ENCODE measurements at regions not wholly inside any gene's neighbourhood (a gene's known extent, or its start where the extent isn't known, plus 50 kb on each side); places are given as distances from the start of the nearest gene placed in this dataset.

GRCh38 chr12:60501124-60501729 is 905.4 kb downstream of the SLC16A7 start:
- TF ChIP-seq NFIC (IDR thresholded peaks at IDR 0.05) (no peak), IRF2 (CRISPR knock-in tag; IDR thresholded peaks at IDR 0.05) (no peak), AFF1 (IDR thresholded peaks at IDR 0.05; ENCODE audit: low read depth in 1 of 2, partially characterized antibody in 2 of 2) (no peak), NONO (IDR thresholded peaks at IDR 0.05; ENCODE audit: low read depth in 2 of 2, low read length in 1 of 2) (no peak), JUND (IDR thresholded peaks at IDR 0.05; ENCODE audit: borderline replicate concordance, low read depth, low read length) (no peak), JUND (tag; IDR thresholded peaks at IDR 0.05; ENCODE audit: borderline replicate concordance, low read depth, low read length) (no peak), ZBTB1 (CRISPR knock-in tag; IDR thresholded peaks at IDR 0.05; ENCODE audit: borderline replicate concordance, low read depth) (no peak), CHD2 (IDR thresholded peaks at IDR 0.05; ENCODE audit: low read depth, low read length) (no peak), EP300 (IDR thresholded peaks at IDR 0.05; ENCODE audit: low read length) (no peak), HDAC2 (IDR thresholded peaks at IDR 0.05) (no peak), GMEB1 (CRISPR knock-in tag; IDR thresholded peaks at IDR 0.05) (no peak)
- TF ChIP-seq, protein P1, sequence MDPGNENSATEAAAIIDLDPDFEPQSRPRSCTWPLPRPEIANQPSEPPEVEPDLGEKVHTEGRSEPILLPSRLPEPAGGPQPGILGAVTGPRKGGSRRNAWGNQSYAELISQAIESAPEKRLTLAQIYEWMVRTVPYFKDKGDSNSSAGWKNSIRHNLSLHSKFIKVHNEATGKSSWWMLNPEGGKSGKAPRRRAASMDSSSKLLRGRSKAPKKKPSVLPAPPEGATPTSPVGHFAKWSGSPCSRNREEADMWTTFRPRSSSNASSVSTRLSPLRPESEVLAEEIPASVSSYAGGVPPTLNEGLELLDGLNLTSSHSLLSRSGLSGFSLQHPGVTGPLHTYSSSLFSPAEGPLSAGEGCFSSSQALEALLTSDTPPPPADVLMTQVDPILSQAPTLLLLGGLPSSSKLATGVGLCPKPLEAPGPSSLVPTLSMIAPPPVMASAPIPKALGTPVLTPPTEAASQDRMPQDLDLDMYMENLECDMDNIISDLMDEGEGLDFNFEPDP (CRISPR knock-in tag; IDR thresholded peaks at IDR 0.05), result no peak

All from K562 (cell line).